ENCODE measurements at regions not wholly inside any gene's neighbourhood (a gene's known extent, or its start where the extent isn't known, plus 50 kb on each side); places are given as distances from the start of the nearest gene placed in this dataset.

DNA sequence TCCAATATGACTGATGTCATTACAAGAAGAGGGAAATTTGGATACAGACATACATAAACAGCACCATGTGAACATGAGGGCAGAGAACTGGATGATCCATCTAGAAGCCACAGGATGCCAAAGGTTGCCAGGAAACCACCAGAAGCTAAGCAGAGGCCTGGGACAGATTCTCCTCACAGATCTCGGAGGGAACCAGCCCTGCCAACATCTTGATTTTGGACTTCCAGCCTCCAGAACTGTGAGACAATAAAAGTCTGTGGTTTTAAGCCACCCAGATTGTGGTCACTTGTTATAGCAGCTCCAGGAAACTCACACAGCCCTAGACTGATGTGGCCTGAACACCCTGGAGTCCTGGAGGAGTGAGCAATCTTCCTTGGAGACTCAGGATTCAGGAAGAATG lies 351.6 kb downstream of the EIPR1 start:
- intact Hi-C loops (cut with DNase I): no loop called here
- H3K4me3 ChIP-seq: no peak overlapping the region
- H3K9me3 ChIP-seq: no peaks in the 10 kb centered on the region
- H3K4me1 ChIP-seq: no peaks in the 10 kb centered on the region
- DNase-seq (no peak), ATAC-seq (no peak)
- TF ChIP-seq, protein P1, sequence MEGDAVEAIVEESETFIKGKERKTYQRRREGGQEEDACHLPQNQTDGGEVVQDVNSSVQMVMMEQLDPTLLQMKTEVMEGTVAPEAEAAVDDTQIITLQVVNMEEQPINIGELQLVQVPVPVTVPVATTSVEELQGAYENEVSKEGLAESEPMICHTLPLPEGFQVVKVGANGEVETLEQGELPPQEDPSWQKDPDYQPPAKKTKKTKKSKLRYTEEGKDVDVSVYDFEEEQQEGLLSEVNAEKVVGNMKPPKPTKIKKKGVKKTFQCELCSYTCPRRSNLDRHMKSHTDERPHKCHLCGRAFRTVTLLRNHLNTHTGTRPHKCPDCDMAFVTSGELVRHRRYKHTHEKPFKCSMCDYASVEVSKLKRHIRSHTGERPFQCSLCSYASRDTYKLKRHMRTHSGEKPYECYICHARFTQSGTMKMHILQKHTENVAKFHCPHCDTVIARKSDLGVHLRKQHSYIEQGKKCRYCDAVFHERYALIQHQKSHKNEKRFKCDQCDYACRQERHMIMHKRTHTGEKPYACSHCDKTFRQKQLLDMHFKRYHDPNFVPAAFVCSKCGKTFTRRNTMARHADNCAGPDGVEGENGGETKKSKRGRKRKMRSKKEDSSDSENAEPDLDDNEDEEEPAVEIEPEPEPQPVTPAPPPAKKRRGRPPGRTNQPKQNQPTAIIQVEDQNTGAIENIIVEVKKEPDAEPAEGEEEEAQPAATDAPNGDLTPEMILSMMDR (IDR thresholded peaks at IDR 0.05): no peak
- no peak overlapping the region for H3K27ac ChIP-seq
- H3K36me3 ChIP-seq (replicated peaks in 1 of 2; ENCODE audit: insufficient read depth in 1 of 2, low read depth in 2 of 2): no peaks in the 10 kb centered on the region
- no peaks in the 10 kb centered on the region for H3K27me3 ChIP-seq
- WGBS, 2 donors: 60 to 86% methylated on average over 1 of the region's 1 CpG

DNA sequence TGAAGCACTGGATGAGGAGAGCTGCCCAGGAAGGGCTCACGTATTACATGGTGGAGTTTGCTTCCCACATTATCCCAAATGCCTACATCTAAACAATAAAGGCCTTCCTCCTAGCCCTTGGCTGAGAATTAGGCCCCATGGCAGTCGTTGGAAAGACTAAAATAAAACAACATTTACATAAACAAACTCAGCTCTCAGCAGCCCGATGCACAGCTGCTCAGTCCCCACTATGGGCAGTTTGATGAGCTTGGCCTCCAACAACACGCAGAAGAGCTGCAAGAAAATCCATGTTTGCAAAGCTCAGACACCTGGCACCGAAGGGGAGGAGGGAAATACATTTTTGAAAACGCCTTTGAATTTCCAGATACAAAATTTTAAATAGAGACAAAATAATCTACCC lies 352.4 kb downstream of the EIPR1 start:
- H3K36me3 ChIP-seq (replicated peaks in 1 of 2; ENCODE audit: insufficient read depth in 1 of 2, low read depth in 2 of 2): no peaks in the 10 kb centered on the region
- no peak for ATAC-seq
- TF ChIP-seq, protein P1 (IDR thresholded peaks at IDR 0.05): no peak
- TF ChIP-seq POLR2A (IDR thresholded peaks at IDR 0.05): no peak
- no peaks in the 10 kb centered on the region for H3K9me3 ChIP-seq
- no peak for DNase-seq
- intact Hi-C loops (cut with DNase I): no loop called here
- no peaks in the 10 kb centered on the region for H3K27me3 ChIP-seq
- no peaks in the 10 kb centered on the region for H3K4me1 ChIP-seq
- 41 to 43% methylated on average over 6 of the region's 6 CpGs for WGBS, 2 donors
- H3K27ac ChIP-seq: no peak overlapping the region
- H3K4me3 ChIP-seq: no peak overlapping the region

DNA sequence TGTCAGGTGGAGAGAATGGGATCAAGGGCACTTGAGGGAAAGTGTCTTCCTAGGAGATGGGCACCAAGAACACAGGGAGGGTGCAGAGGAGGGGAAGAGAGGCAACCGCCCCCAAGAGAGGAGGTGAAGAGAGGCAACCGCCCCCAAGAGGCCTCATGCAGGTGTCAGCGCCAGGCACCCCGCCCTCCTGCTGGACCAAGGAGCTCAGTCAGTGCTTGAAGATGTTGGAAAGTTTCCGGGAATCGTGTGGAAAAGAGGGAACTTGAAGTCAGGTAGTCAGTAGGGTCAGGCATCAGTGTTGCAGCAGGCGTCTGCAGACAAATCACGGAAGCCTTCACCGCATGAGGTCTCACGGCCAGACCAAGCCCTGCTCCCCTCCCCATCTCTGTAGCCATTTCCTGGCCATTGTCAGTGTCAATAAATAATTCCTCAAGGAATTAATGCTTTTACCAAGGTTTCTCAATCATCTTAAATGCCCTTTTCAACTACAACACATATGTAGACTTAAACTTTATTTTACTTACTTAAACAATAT lies 353.1 kb downstream of the EIPR1 start:
- intact Hi-C loops (cut with DNase I): no loop called here
- no peak for DNase-seq

DNA sequence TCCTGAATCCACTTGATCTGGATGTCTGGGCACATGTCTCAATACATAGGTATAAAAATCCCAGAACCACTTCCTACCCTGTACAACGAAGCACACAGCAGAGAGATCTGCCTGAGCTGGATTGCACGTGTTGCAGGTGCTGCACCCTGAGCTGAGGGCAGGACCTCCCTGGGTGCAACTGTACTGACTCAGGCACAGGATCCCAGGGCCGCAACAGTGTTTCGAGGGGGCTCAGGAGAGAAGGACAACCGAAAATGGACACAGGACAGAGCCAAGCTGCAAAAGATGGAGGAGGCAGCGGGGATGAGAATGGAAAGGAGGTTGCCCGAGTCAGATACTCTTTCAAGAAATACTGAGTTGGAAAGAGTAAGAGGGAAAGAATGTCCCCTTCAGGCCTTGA lies 354.1 kb downstream of the EIPR1 start:
- no peak for ATAC-seq
- Histone ChIP-seq H3K27me3 (no peaks in the 10 kb centered on the region), H3K9me3 (no peaks in the 10 kb centered on the region), H3K4me3 (no peak overlapping the region), H3K4me1 (no peaks in the 10 kb centered on the region), H3K27ac (no peak overlapping the region), H3K36me3 (replicated peaks in 1 of 2; ENCODE audit: insufficient read depth in 1 of 2, low read depth in 2 of 2) (no peaks in the 10 kb centered on the region)
- no peak for DNase-seq
- 72 to 81% methylated on average over 7 of the region's 7 CpGs for WGBS, 2 donors
- no peak for TF ChIP-seq POLR2A (IDR thresholded peaks at IDR 0.05)
- TF ChIP-seq, protein P1 (IDR thresholded peaks at IDR 0.05): no peak
- intact Hi-C loops (cut with DNase I): no loop called here

More for the DNA sequence above, 353.1 kb downstream of the EIPR1 start:
- H3K4me3 ChIP-seq: no peak overlapping the region
- no peaks in the 10 kb centered on the region for H3K27me3 ChIP-seq
- H3K9me3 ChIP-seq: no peaks in the 10 kb centered on the region
- no peak overlapping the region for H3K27ac ChIP-seq
- no peak for ATAC-seq
- WGBS, 2 donors: 76 to 84% methylated on average over 10 of the region's 10 CpGs
- H3K36me3 ChIP-seq (replicated peaks in 1 of 2; ENCODE audit: insufficient read depth in 1 of 2, low read depth in 2 of 2): no peaks in the 10 kb centered on the region
- no peaks in the 10 kb centered on the region for H3K4me1 ChIP-seq
- TF ChIP-seq, protein P1 (IDR thresholded peaks at IDR 0.05): no peak
- TF ChIP-seq POLR2A (IDR thresholded peaks at IDR 0.05): no peak

DNA sequence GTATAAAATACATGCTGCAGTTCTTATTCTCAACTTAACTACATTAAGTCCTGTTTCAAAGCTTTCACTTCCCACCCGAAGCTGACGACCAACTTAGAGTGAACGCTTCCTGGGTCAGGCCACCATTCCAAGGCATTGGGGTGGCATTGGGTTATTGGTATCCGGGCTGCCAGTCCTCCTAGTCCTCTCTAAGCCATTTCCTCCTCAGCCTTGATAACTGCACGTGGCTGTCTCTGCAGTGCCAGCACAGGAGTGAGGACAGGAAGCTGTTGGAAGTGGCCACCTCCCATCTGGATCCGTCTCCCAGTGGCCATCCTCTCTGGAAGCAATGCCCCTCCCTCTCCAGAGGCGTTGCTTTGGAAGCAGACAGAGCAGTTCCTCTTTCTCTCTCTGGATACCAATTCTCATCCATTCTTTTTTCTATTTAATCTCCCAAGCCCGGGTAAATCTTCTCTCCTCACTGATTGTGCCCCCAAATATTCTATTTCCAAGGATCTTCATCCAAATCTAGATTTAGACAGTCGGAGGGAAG lies 354.7 kb downstream of the EIPR1 start:
- Histone ChIP-seq H3K9me3 (no peaks in the 10 kb centered on the region), H3K27me3 (no peaks in the 10 kb centered on the region), H3K4me3 (no peak overlapping the region), H3K36me3 (replicated peaks in 1 of 2; ENCODE audit: insufficient read depth in 1 of 2, low read depth in 2 of 2) (no peaks in the 10 kb centered on the region), H3K27ac (no peak overlapping the region), H3K4me1 (no peaks in the 10 kb centered on the region)
- WGBS, 2 donors: 69 to 72% methylated on average over 9 of the region's 9 CpGs
- DNase-seq: no peak
- no peak for ATAC-seq
- intact Hi-C loops (cut with DNase I): no loop called here
- TF ChIP-seq POLR2A (IDR thresholded peaks at IDR 0.05): no peak
- TF ChIP-seq, protein P1 (IDR thresholded peaks at IDR 0.05): no peak

All from body of pancreas (tissue), 4 donors.